Upper lobe of left lung (tissue), 6 donors: ENCODE measurements at regions not wholly inside any gene's neighbourhood (a gene's known extent, or its start where the extent isn't known, plus 50 kb on each side); places are given as distances from the start of the nearest gene placed in this dataset.

Experiments
- ATAC-seq, 2 donors: fragments of 200-7000 bp; cut with Tn5 transposase; one replicate each; pipeline ENCODE4 v1.9.1; 2022; ENCODE audit warnings: mild to moderate bottlenecking in 2 of 2, moderate library complexity in 2 of 2; ENCODE audit not compliant: low FRiP score in 2 of 2
- DNase-seq, 2 donors: peaks; one replicate each; pipeline ENCODE4 v3.0.0-alpha.2; 2019 to 2020
- H3K27ac ChIP-seq, 4 donors: fragments of 200-600 bp; sonication (generic); one replicate each; pipeline ENCODE4 v1.5.1; 2016 to 2019
- H3K27me3 ChIP-seq, 4 donors: fragments of 200-600 bp; sonication (generic); one replicate each; pipeline ENCODE4 v1.5.1; 2017 to 2019
- H3K36me3 ChIP-seq, 4 donors: fragments of 200-600 bp; sonication (generic); one replicate each; pipeline ENCODE4 v1.5.1; 2016 to 2019
- H3K4me1 ChIP-seq, 4 donors: fragments of 200-600 bp; sonication (generic); one replicate each; pipeline ENCODE4 v1.5.1; 2018 to 2019
- H3K4me3 ChIP-seq, 4 donors: fragments of 200-600 bp; sonication (generic); one replicate each; pipeline ENCODE4 v1.5.1; 2017 to 2019; ENCODE audit warnings: mild to moderate bottlenecking in 2 of 4, moderate library complexity in 1 of 4
- H3K9me3 ChIP-seq, 4 donors: fragments of 200-600 bp; sonication (generic); one replicate each; pipeline ENCODE4 v1.5.1; 2018 to 2019
- EP300 ChIP-seq, 4 donors: sonication (generic); formaldehyde crosslinking; IDR thresholded peaks; one replicate each; pipeline ENCODE4 v1.5.1; 2017; ENCODE audit warnings: antibody characterized with exemption in 4 of 4, control low read depth in 2 of 4
- POLR2A ChIP-seq, 4 donors: fragments of 450-650 bp; IDR thresholded peaks; one replicate each; pipeline ENCODE4 v1.5.1; 2016 to 2017; ENCODE audit warnings: antibody characterized with exemption in 4 of 4, mild to moderate bottlenecking in 2 of 4
- POLR2AphosphoS5 ChIP-seq, 2 donors: sonication (generic); formaldehyde crosslinking; IDR thresholded peaks; one replicate each; pipeline ENCODE4 v1.5.1; 2017; ENCODE audit warnings: antibody characterized with exemption in 2 of 2
- WGBS, 2 donors: methylation state at CpG; one replicate each; pipeline ENCODE4 v1.1.5; 2017 to 2018; 5-methylcytosine and 5-hydroxymethylcytosine counted together
- TF ChIP-seq, protein P1 (sequence below), 6 experiments: fragments of 450-650 bp in 4 of 6; fragments of 200-600 bp in 2 of 6; sonication (generic) in 2 of 6; IDR thresholded peaks; one replicate each; pipeline ENCODE4 v1.5.1; 2016 to 2019; ENCODE audit warnings: antibody characterized with exemption in 6 of 6
- donor health status: DM: no; HTN: no; CAD: no; lungs with moderate emphysema.
- donor health status: DM: no; HTN: yes; CAD: no; lungs with severe emphysema.

DNA sequence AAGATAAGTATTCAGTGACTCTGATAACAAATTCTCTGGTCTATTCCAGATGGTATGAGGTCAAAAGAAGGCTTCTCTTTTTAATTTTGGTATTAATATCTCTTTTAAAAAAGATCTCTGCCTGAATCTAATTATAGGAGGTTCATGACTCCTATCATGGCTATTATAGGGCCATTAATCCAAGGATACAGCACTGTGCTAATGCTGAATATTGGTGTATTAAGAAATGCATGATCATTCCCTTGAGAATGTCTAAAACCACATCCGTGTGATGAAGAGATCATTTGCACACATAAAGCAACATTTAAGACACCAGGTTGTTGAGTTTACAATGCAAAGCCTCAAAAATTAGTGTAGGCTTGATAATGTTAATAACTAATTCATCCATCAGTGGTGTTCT is 160.4 kb upstream of the MON1B start:
- 67 to 79% methylated on average over 1 of the region's 1 CpG for WGBS, 2 donors
- no peaks in the 10 kb centered on the region for H3K27me3 ChIP-seq
- H3K27ac ChIP-seq = no peak overlapping the region
- H3K4me1 ChIP-seq = no peaks in the 10 kb centered on the region
- ATAC-seq (no peak), DNase-seq (no peak)
- H3K4me3 ChIP-seq = no peak overlapping the region
- TF ChIP-seq POLR2AphosphoS5 (IDR thresholded peaks at IDR 0.05) (no peak), EP300 (IDR thresholded peaks at IDR 0.05) (no peak), POLR2A (IDR thresholded peaks at IDR 0.05) (no peak)
- TF ChIP-seq, protein P1, sequence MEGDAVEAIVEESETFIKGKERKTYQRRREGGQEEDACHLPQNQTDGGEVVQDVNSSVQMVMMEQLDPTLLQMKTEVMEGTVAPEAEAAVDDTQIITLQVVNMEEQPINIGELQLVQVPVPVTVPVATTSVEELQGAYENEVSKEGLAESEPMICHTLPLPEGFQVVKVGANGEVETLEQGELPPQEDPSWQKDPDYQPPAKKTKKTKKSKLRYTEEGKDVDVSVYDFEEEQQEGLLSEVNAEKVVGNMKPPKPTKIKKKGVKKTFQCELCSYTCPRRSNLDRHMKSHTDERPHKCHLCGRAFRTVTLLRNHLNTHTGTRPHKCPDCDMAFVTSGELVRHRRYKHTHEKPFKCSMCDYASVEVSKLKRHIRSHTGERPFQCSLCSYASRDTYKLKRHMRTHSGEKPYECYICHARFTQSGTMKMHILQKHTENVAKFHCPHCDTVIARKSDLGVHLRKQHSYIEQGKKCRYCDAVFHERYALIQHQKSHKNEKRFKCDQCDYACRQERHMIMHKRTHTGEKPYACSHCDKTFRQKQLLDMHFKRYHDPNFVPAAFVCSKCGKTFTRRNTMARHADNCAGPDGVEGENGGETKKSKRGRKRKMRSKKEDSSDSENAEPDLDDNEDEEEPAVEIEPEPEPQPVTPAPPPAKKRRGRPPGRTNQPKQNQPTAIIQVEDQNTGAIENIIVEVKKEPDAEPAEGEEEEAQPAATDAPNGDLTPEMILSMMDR (IDR thresholded peaks at IDR 0.05) = no peak
- no peaks in the 10 kb centered on the region for H3K36me3 ChIP-seq
- H3K9me3 ChIP-seq = no peaks in the 10 kb centered on the region

DNA sequence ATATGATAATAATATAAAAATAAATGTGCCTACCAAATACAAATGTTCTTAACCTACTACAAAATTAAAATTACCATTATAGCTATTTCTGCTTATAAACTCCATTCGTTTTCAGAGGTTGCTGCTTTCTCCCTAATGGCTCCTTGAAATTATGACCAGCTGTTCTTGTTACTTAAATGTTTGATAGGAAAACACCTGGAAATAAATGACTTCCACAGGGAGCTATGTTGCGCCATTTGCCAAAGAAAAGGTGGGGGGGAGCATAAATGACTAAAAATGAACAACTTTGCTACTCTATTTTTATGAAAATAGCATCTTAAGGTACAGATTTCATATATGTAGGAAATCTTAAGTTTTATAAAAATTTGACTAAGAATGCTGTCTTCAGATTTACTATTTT is 157.5 kb upstream of the MON1B start:
- no peak for TF ChIP-seq EP300 (IDR thresholded peaks at IDR 0.05)
- TF ChIP-seq, protein P1 (IDR thresholded peaks at IDR 0.05) = no peak
- WGBS, 2 donors = 80 to 82% methylated on average over 2 of the region's 2 CpGs
- H3K4me1 ChIP-seq = no peaks in the 10 kb centered on the region
- no peak overlapping the region for H3K27ac ChIP-seq
- H3K36me3 ChIP-seq = no peaks in the 10 kb centered on the region
- H3K9me3 ChIP-seq = no peaks in the 10 kb centered on the region
- ATAC-seq (no peak), DNase-seq (no peak)
- H3K4me3 ChIP-seq = no peak overlapping the region
- H3K27me3 ChIP-seq = no peaks in the 10 kb centered on the region

DNA sequence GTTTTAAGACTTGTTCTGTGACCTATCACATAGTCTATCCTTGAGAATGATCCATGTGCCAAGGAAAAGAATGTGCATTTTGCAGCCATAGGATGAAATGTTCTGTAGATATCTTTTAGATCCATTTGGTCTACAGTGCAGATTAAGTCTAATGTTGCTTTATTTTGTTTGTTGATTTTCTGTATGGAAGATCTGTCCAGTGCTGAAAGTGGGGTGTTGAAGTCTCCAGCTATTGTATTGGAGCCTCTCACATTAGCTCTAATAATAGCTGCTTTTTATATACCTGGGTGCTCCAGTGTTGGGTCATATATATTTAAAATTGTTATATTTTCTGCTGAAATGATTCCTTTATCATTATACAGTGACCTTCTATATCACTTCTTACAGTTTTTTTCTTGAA is 155.6 kb upstream of the MON1B start:
- TF ChIP-seq EP300 (IDR thresholded peaks at IDR 0.05) = no peak
- TF ChIP-seq, protein P1 (IDR thresholded peaks at IDR 0.05) = no peak
- TF ChIP-seq POLR2A (IDR thresholded peaks at IDR 0.05) = no peak
- TF ChIP-seq POLR2AphosphoS5 (IDR thresholded peaks at IDR 0.05) = no peak
- Histone ChIP-seq H3K9me3 (no peaks in the 10 kb centered on the region), H3K4me1 (no peaks in the 10 kb centered on the region), H3K27me3 (no peaks in the 10 kb centered on the region), H3K27ac (no peak overlapping the region), H3K36me3 (no peaks in the 10 kb centered on the region), H3K4me3 (no peak overlapping the region)
- DNase-seq (no peak), ATAC-seq (no peak)

DNA sequence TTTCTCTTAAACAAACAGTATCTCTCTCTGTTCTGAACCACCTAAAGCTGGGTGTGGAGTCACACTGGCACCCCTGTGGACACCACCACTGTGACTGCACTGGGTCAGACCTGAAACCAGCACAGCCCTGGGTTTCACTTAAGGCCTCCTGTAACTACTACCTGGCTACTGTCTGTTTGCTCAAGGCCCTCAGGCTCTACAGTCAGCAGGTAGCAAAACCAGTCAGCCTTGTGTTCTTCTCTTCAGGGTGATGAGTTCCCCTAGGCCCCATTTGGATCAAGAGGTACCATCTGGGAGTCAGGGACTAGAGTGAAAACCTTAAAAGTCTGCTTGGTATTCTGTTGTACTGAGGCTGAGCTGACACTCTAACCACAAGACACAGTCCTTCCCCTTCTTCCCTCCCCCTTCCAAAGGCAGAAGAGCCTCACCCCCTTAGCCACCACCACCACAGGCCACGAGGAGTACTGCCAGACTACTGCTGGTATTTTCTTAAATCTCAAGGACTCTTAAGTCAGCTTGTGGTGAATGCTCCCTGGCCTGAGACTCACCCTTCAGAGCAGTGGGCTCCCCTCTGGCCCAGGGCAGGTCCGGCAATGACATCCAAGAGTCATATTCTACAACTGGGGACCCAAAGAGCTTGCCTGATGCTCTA is 153.2 kb upstream of the MON1B start:
- ATAC-seq (no peak), DNase-seq (no peak)
- Histone ChIP-seq H3K36me3 (no peaks in the 10 kb centered on the region), H3K27me3 (no peaks in the 10 kb centered on the region), H3K27ac (no peak overlapping the region), H3K4me1 (no peaks in the 10 kb centered on the region), H3K4me3 (no peak overlapping the region), H3K9me3 (no peaks in the 10 kb centered on the region)
- TF ChIP-seq POLR2AphosphoS5 (IDR thresholded peaks at IDR 0.05) = no peak
- TF ChIP-seq, protein P1 (IDR thresholded peaks at IDR 0.05) = no peak
- TF ChIP-seq EP300 (IDR thresholded peaks at IDR 0.05) = no peak
- 69 to 100% methylated on average over 2 of the region's 2 CpGs for WGBS, 2 donors

DNA sequence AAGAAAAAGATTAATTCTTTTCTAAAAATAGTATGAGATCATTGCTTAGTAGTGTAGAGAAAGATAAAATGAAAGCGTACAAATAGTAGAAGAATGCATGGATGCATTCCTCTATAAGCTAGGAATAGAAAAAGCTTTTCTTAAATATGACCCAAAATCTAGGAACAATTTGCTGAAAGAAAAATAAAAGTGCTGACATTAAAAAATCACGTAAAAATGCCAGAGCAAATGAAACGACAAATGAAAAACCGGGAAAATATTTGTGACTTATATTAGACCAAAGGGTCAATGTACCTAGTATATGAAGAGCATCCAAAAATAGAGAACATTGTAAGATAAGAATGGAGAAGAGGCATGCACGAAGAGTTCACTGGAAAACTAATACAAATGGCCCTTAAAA is 149.5 kb upstream of the MON1B start:
- H3K27me3 ChIP-seq = no peaks in the 10 kb centered on the region
- H3K4me1 ChIP-seq = no peaks in the 10 kb centered on the region
- no peak overlapping the region for H3K4me3 ChIP-seq
- no peaks in the 10 kb centered on the region for H3K36me3 ChIP-seq
- 76 to 90% methylated on average over 5 of the region's 5 CpGs for WGBS, 2 donors
- no peaks in the 10 kb centered on the region for H3K9me3 ChIP-seq
- DNase-seq (no peak), ATAC-seq (no peak)
- TF ChIP-seq POLR2AphosphoS5 (IDR thresholded peaks at IDR 0.05) (no peak), EP300 (IDR thresholded peaks at IDR 0.05) (no peak), POLR2A (IDR thresholded peaks at IDR 0.05) (no peak)
- H3K27ac ChIP-seq = no peak overlapping the region
